Thymus (tissue), 11 donors: ENCODE measurements at regions not wholly inside any gene's neighbourhood (a gene's known extent, or its start where the extent isn't known, plus 50 kb on each side); places are given as distances from the start of the nearest gene placed in this dataset.

Source experiments
- DNase-seq, 9 donors: peaks; one replicate each; pipeline ENCODE4 v3.0.0-alpha.2; 2013; ENCODE audit warnings: low spot score in 9 of 9, low read depth in 6 of 9, missing footprints in 1 of 9
- H3K27ac ChIP-seq, 2 donors: one replicate each; pipeline ENCODE4 v1.5.1; 2013; ENCODE audit warnings: control low read depth in 1 of 2, low read depth in 1 of 2, low read length in 1 of 2, mild to moderate bottlenecking in 1 of 2, moderate library complexity in 1 of 2
- H3K27me3 ChIP-seq, 2 donors: one replicate each; pipeline ENCODE4 v1.5.1; 2013; ENCODE audit warnings: low read length in 1 of 2; ENCODE audit not compliant: control insufficient read depth in 2 of 2, insufficient read depth in 1 of 2
- H3K36me3 ChIP-seq, 2 donors: one replicate each; pipeline ENCODE4 v1.5.1; 2013; ENCODE audit warnings: low read length in 1 of 2, mild to moderate bottlenecking in 1 of 2, moderate library complexity in 1 of 2; ENCODE audit not compliant: control insufficient read depth in 2 of 2, insufficient read depth in 2 of 2
- H3K4me1 ChIP-seq, 2 donors: one replicate each; pipeline ENCODE4 v1.5.1; 2013; ENCODE audit warnings: low read length in 2 of 2; ENCODE audit not compliant: control insufficient read depth in 2 of 2, insufficient read depth in 2 of 2
- H3K4me3 ChIP-seq, 2 donors: one replicate each; pipeline ENCODE4 v1.5.1; 2013; ENCODE audit warnings: low read length in 2 of 2, control low read depth in 1 of 2, mild to moderate bottlenecking in 1 of 2
- H3K9me3 ChIP-seq, 2 donors: one replicate each; pipeline ENCODE4 v1.5.1; 2013; ENCODE audit warnings: low read length in 1 of 2, mild to moderate bottlenecking in 1 of 2; ENCODE audit not compliant: control insufficient read depth in 2 of 2, insufficient read depth in 1 of 2
- WGBS: extraction: QIAGEN DNeasy Blood & Tissue Kit; methylation state at CpG from one replicate; pipeline ENCODE4 v1.1.7; 2013; 5-methylcytosine and 5-hydroxymethylcytosine counted together
- donor health status: healthy.

DNA sequence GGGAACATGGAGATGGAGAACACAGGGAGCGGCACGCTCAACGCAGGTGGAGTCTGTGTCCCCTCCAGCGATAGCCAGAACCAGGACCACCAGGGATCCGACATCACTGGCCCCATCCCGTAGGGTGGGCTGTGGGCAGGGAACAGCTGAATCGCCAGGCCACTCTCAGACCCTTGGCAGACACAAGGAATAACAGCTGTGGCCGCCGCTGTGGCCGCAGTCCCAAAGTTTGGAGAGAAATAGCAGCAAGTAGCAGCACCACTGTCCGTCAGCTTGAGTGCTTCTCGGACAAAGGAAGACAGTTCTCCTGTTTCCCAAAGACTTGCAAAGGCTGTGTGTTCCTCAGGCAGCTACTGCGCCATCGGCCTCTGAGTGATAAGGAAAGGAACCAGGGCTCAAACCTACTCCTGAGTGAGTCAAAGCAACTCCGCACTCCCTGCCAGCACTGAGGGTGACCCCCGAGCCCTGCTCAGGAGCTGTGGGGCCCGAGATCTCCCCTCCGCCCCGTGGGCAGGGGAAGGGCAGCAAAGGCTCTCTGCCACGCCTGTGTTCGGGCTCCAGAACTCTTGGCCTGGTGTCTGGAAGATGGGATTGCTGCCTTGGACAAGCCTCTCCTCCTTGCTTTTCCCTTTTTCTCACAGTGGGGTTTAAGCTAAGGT, 82.3 kb upstream of the FAM20C start:
- Histone ChIP-seq H3K27me3 (no peaks in the 10 kb centered on the region), H3K4me3 (no peak overlapping the region), H3K9me3 (no peaks in the 10 kb centered on the region), H3K36me3 (no peaks in the 10 kb centered on the region), H3K4me1 (no peaks in the 10 kb centered on the region), H3K27ac (no peak overlapping the region)
- DNase-seq, result no peak
- 96% methylated on average over 21 of the region's 21 CpGs for WGBS

DNA sequence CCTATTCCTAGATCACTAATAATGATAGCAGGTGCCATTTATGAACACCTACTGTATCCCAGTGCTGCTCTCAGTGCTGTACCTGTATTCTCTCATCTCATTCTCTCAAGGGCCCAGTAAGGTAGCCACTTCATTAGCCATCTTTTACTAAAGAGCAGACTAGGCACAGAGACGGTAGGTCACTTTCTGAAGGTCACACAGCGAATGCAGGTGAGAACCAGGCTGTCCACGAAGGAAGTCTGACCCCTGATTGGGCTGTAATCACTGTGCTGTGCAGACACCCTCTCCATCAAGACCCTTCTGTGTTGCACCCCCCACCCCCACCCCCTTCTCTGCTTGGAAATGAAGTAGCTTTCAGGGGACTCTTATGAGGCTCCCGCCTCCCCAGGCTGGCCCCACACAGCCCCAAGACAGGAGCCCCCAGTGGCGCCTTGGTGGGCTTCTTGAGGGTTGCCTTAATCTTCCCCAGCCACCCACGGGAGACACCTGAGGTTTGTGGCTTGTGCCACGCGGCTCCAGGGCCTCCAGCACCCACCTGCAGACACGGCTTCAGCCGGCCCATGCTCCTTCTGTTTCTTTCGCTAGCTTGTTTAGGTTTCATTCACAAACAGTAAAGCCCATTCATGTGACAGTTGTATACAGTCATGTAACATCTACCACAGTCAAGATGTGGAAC, 81.7 kb upstream of the FAM20C start:
- DNase-seq, result no peak
- Histone ChIP-seq H3K27me3 (no peaks in the 10 kb centered on the region), H3K27ac (no peak overlapping the region), H3K4me1 (no peaks in the 10 kb centered on the region), H3K9me3 (no peaks in the 10 kb centered on the region), H3K36me3 (no peaks in the 10 kb centered on the region), H3K4me3 (no peak overlapping the region)
- WGBS, result 78% methylated on average over 11 of the region's 11 CpGs

DNA sequence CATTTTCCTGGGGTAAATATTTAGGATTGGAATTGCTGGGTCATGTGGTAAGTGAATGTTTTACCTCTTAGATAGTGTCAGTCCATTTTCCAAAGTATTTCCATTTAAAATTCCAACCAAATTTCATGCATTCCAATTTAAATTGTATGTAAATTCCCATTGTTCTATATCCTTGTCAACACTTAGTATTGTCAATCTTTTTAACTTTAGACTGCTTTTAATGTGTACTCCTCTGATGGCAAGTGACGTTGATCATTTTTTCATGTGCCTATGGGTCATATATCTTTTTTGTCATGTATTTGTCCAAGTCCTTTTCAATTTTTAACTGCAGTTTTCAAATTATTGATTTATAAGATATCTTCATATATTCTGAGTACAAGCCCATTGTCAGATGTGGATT, 80.8 kb upstream of the FAM20C start:
- H3K9me3 ChIP-seq, result no peaks in the 10 kb centered on the region
- 94% methylated on average over 1 of the region's 1 CpG for WGBS

DNA sequence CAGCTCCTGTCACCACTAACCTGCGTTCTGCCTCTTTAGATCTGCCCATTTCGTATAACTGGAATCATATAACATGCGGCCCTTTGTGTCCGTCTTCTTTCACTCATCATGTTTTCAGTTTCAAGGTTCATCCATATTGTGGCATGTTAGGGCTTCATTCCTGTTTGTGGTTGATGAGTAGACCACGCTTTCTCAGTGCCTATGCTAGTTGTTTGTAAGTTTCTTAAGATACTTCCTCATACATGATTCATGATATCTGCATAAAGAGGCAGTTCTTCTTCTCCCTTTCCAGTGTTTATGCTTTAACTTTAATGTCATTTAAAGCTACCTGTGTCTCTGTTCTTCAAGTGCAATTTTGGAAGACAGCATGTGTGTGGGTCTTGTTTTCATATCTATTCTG, 79.5 kb upstream of the FAM20C start:
- Histone ChIP-seq H3K27me3 (no peaks in the 10 kb centered on the region), H3K27ac (no peak overlapping the region), H3K4me3 (no peak overlapping the region), H3K9me3 (no peaks in the 10 kb centered on the region), H3K4me1 (no peaks in the 10 kb centered on the region), H3K36me3 (no peaks in the 10 kb centered on the region)
- WGBS, result 75% methylated on average over 5 of the region's 5 CpGs
- DNase-seq, result peak in 1 of 9 donors; percentile 16

More for the DNA sequence above, 80.8 kb upstream of the FAM20C start:
- H3K27me3 ChIP-seq, result no peaks in the 10 kb centered on the region
- H3K4me3 ChIP-seq, result no peak overlapping the region
- H3K4me1 ChIP-seq, result no peaks in the 10 kb centered on the region
- DNase-seq, result no peak
- H3K27ac ChIP-seq, result no peak overlapping the region
- H3K36me3 ChIP-seq, result no peaks in the 10 kb centered on the region

DNA sequence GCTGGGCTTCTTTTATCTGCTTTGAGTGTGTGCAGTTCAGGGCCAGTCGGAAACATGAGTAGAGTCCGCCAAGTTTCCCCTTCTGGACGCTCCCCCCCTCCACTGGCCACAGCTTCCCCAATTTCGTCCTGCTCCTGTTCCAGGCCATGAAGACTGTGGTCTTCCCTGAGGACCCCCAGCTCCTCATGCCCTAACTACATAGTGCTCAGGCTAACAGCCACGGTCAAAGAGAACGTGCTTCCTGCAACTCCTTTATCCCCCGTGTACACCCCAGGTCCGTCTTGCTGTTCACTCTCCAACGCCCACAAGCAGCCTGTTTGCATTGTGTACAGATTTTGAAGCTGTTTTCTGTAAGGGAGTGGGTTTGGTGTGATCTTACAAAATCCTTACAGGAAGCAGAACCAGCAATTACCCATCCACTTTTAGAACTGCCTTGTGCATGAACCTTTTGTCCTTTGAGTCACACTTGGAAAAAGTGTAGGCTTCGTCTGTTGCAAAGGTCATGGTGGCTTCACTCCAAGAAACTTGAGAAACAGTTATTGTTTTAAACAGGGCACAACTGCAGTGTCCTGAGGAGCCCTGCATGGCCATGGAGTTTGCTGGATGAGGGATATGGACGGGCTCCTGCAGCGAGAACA, 77.0 kb upstream of the FAM20C start:
- Histone ChIP-seq H3K4me1 (peaks cover 0 to 6% of the 10 kb centered on the region in 2 donors), H3K4me3 (no peak overlapping the region), H3K27me3 (peaks cover 0 to 5% of the 10 kb centered on the region in 2 donors), H3K36me3 (no peaks in the 10 kb centered on the region), H3K9me3 (no peaks in the 10 kb centered on the region), H3K27ac (no peak overlapping the region)
- 70% methylated on average over 12 of the region's 12 CpGs for WGBS
- DNase-seq, result no peak

DNA sequence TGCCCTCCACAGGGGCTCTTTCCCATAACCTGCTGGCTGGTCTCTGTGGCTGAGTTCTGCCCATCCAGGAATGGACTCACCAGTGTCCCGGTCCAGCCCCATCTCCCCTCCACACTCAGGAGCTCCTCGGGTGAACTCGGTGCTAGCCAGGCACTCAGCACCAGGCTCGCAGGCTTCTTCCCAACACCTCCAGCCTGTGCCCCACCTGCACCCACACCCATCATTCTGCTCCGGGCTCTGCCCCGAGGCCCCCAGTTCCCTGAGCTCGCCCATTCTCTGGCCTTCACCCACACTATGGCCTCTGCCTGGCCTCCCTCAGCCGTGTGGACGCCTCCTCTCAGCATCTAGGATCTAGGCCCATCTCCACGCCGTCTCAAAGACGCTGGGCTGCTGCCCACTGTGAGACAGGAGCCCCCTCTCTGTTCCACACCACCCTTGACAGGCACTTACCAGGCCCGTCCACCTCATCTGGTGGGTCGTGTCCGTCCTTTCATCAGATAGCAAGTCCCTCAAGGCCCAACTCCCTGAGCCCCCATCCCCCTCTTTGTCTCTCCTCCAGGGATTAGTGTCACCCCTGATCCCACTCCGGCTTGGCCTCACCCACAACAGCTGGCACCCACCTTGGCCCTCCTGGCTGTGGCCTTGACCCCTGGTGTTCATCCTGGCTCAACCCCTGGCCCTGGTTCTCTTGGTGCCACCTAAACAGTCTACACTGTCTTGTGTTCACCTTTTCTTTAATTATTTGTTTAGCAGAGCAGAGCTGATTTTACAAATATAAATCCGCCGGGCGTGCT, 76.0 kb upstream of the FAM20C start:
- peaks cover 0 to 5% of the 10 kb centered on the region in 2 donors for H3K27me3 ChIP-seq
- no peak for DNase-seq
- H3K9me3 ChIP-seq, result no peaks in the 10 kb centered on the region
- H3K36me3 ChIP-seq, result no peaks in the 10 kb centered on the region
- peaks cover 0 to 6% of the 10 kb centered on the region in 2 donors for H3K4me1 ChIP-seq
- no peak overlapping the region for H3K27ac ChIP-seq
- 93% methylated on average over 19 of the region's 19 CpGs for WGBS
- no peak overlapping the region for H3K4me3 ChIP-seq

DNA sequence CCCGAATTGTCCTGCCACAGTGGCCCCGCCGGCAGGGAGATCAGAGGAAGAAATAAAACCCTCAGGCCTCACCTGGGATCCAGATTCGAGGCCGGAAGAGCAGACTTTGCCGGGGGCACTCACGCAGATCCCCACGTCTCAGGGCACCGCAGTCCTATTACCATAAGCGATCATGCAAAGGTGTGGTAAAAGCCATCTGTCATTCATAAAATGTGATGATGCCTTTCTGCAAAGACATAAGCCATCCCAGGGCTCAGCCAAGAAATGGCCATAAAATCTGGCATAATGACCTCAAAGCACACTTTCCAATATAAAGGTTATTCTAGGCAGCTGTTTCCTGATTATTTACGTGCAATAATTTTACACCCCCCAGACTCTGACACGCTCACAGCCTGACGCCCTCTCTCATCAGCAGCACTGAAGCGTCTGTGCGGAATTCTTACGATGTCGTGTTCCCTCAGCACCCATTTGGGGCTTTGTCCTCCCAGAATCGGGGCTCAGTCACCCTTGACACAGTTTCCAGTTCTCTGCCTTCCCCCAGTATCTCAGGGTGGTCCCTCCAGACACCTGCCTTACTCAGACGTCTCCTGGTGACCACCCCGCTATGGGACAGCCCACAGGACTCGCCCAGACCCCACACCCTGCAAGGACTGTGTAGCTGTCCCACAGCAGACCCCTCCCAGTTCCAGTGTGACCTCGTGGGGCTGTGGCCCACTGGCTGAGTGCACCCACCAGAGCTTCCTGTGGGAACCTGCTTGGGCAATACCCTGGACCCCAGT, 74.3 kb upstream of the FAM20C start:
- Histone ChIP-seq H3K4me1 (peaks cover 0 to 6% of the 10 kb centered on the region in 2 donors), H3K4me3 (no peak overlapping the region), H3K9me3 (no peaks in the 10 kb centered on the region), H3K36me3 (no peaks in the 10 kb centered on the region), H3K27ac (no peak overlapping the region), H3K27me3 (peaks cover 0 to 5% of the 10 kb centered on the region in 2 donors)
- no peak for DNase-seq
- 92% methylated on average over 20 of the region's 22 CpGs for WGBS

DNA sequence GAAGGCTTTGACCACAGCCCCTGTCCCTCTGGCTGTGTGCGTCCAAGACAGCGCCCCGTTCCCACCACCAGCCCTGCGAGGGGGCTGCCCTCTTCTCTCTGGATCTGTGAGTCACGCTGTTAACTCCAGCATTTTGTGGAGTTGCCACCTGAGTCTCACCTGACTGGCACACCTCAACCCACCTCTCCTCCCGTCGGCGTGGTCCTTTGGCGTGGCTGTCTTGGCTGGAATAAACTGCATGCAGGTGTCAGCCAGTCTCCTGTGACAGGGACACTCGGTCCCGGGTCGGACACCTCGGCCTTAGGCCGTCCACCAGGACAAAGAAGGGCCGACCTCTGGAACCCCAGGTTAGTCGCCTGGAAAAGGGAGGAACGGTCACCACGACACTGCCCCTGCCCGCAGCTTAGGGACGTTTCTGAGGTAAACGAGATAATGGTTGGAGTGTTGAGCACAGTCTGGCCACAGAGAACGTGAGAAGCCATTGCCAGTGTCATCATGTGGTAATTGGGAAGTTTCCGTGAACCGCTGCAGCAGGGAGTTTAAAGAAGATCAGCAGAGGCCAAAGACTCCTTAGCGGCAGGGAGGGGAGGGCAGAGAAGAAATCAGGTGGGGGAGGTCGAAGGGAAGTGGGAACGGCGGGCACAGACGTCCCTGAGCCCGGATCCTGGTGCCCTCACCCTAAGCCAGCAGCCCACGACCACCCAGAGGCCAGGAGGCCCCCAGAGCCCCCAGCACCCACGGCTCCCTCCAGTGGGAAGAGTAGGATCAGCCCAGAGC, 73.6 kb upstream of the FAM20C start:
- WGBS, result 81% methylated on average over 32 of the region's 32 CpGs
- Histone ChIP-seq H3K4me1 (peaks cover 0 to 6% of the 10 kb centered on the region in 2 donors), H3K4me3 (no peak overlapping the region)

More for the DNA sequence above, 73.6 kb upstream of the FAM20C start:
- H3K27me3 ChIP-seq, result peaks cover 0 to 5% of the 10 kb centered on the region in 2 donors
- H3K27ac ChIP-seq, result no peak overlapping the region
- H3K36me3 ChIP-seq, result no peaks in the 10 kb centered on the region
- no peak for DNase-seq
- no peaks in the 10 kb centered on the region for H3K9me3 ChIP-seq
